SK-N-SH (cell line): ENCODE measurements at regions not wholly inside any gene's neighbourhood (a gene's known extent, or its start where the extent isn't known, plus 50 kb on each side); places are given as distances from the start of the nearest gene placed in this dataset.

Source experiments
- CTCF ChIA-PET: fragments of 300-600, 350-600 bp; formaldehyde crosslinking; extraction: SDS; loops from one replicate; lab custom pipeline; 2021; lab: Yijun Ruan, JAX
- POLR2A ChIA-PET: fragments of 350-600 bp; sonication (Branson Sonifier 250); formaldehyde crosslinking; extraction: SDS; loops from one replicate; lab custom pipeline; 2020; ENCODE audit warnings: antibody characterized with exemption, inconsistent platforms; lab: Yijun Ruan, JAX
- DNase-seq: peaks from one replicate; pipeline ENCODE4 v3.0.0; 2012
- H2AFZ ChIP-seq: fragments of 200-600 bp; sonication (generic); 2 replicates; pipeline ENCODE4 v1.8.1; 2016; ENCODE audit warnings: antibody characterized with exemption, mild to moderate bottlenecking, low read depth
- H3F3A ChIP-seq: fragments of 200-600 bp; sonication (generic); replicated peaks from 2 replicates; pipeline ENCODE3; 2016; ENCODE audit warnings: antibody characterized with exemption, mild to moderate bottlenecking; ENCODE audit not compliant: insufficient read depth
- H3K27ac ChIP-seq, 2 experiments: fragments of 200-500 bp in 1 of 2; fragments of 200-600 bp in 1 of 2; sonication (Bioruptor generic) in 1 of 2; sonication (generic), shearing (Covaris generic) in 1 of 2; 2 replicates each; pipeline versions ENCODE4 v1.5.1 to v1.6.1; 2014 to 2016; ENCODE audit warnings: low read depth in 2 of 2, inconsistent platforms in 1 of 2, low read length in 1 of 2, mild to moderate bottlenecking in 1 of 2, mixed read lengths in 1 of 2
- H3K27me3 ChIP-seq: fragments of 200-600 bp; sonication (generic), shearing (Covaris generic); 2 replicates; pipeline ENCODE4 v1.6.1; 2016; ENCODE audit warnings: mixed run types; ENCODE audit not compliant: insufficient read depth
- H3K36me3 ChIP-seq, 2 experiments: fragments of 200-500 bp in 1 of 2; fragments of 200-600 bp in 1 of 2; sonication (Bioruptor generic) in 1 of 2; sonication (generic) in 1 of 2; replicated peaks in 1 of 2; 2 replicates each; pipeline versions ENCODE3 to v1.5.1; 2014 to 2016; ENCODE audit warnings: low read length in 1 of 2, mild to moderate bottlenecking in 1 of 2; ENCODE audit not compliant: insufficient read depth in 2 of 2, control insufficient read depth in 1 of 2
- H3K4me1 ChIP-seq, 2 experiments: fragments of 200-500 bp in 1 of 2; fragments of 200-600 bp in 1 of 2; sonication (Bioruptor generic) in 1 of 2; sonication (generic), shearing (Covaris generic) in 1 of 2; 2 replicates each; pipeline versions ENCODE4 v1.5.1 to v1.6.1; 2014 to 2016; ENCODE audit warnings: low read depth in 1 of 2, low read length in 1 of 2, mixed run types in 1 of 2; ENCODE audit not compliant: insufficient read depth in 2 of 2, control insufficient read depth in 1 of 2
- H3K4me2 ChIP-seq: fragments of 200-600 bp; sonication (generic), shearing (Covaris generic); 2 replicates; pipeline ENCODE4 v1.6.1; 2017; ENCODE audit warnings: mixed run types
- H3K4me3 ChIP-seq, 2 experiments: fragments of 200-500 bp in 1 of 2; fragments of 200-600 bp in 1 of 2; sonication (Bioruptor generic) in 1 of 2; sonication (generic), shearing (Covaris generic) in 1 of 2; 2 replicates each; pipeline versions ENCODE4 v1.5.1 to v1.8.1; 2014 to 2016; ENCODE audit warnings: low read depth in 2 of 2, inconsistent platforms in 1 of 2, low read length in 1 of 2, mild to moderate bottlenecking in 1 of 2, mixed read lengths in 1 of 2, moderate library complexity in 1 of 2
- H3K79me2 ChIP-seq: fragments of 200-600 bp; sonication (generic); 2 replicates; pipeline ENCODE4 v1.8.1; 2017; ENCODE audit warnings: mild to moderate bottlenecking; ENCODE audit not compliant: insufficient read depth
- H3K9ac ChIP-seq: fragments of 200-600 bp; sonication (generic); 2 replicates; pipeline ENCODE4 v1.6.1; 2017; ENCODE audit warnings: mixed run types
- H3K9me2 ChIP-seq: fragments of 200-600 bp; sonication (generic); 2 replicates; pipeline ENCODE4 v1.6.1; 2017; ENCODE audit warnings: mixed run types
- H3K9me3 ChIP-seq: fragments of 200-600 bp; sonication (generic); 2 replicates; pipeline ENCODE4 v1.6.1; 2017; ENCODE audit warnings: mixed run types, mild to moderate bottlenecking, moderate library complexity
- H4K20me1 ChIP-seq: fragments of 200-600 bp; sonication (generic); 2 replicates; pipeline ENCODE4 v1.6.1; 2017; ENCODE audit warnings: mild to moderate bottlenecking, mixed run types; ENCODE audit not compliant: insufficient read depth
- CTCF ChIP-seq: fragments of 200-600 bp; sonication (generic); IDR thresholded peaks from 2 replicates; pipeline ENCODE4 v1.6.1; 2017; ENCODE audit warnings: antibody characterized with exemption, mild to moderate bottlenecking, moderate library complexity
- ELF1 ChIP-seq: IDR thresholded peaks from 2 replicates; pipeline ENCODE4 v1.4.0; 2012
- FOSL2 ChIP-seq: IDR thresholded peaks from 2 replicates; pipeline ENCODE4 v1.4.0; 2012; ENCODE audit warnings: low read depth, mild to moderate bottlenecking, moderate library complexity, borderline replicate concordance
- FOXJ3 ChIP-seq: sonication (generic); formaldehyde crosslinking; IDR thresholded peaks from 2 replicates; pipeline ENCODE4 v1.5.1; 2020; ENCODE audit warnings: mild to moderate bottlenecking, missing genetic modification reagents
- FOXM1 ChIP-seq: IDR thresholded peaks from 2 replicates; pipeline ENCODE4 v1.4.0; 2012; ENCODE audit warnings: low read depth, mild to moderate bottlenecking
- GATA2 ChIP-seq: sonication (generic); formaldehyde crosslinking; IDR thresholded peaks from 2 replicates; pipeline ENCODE4 v1.5.0; 2020; ENCODE audit warnings: mild to moderate bottlenecking, missing genetic modification reagents
- IRF3 ChIP-seq: fragments of 150-350 bp; IDR thresholded peaks from 2 replicates; pipeline ENCODE4 v1.6.1; 2016; ENCODE audit warnings: mild to moderate bottlenecking, low read depth, low read length
- JUND ChIP-seq: IDR thresholded peaks from 2 replicates; pipeline ENCODE4 v1.4.0; 2012
- MAX ChIP-seq: IDR thresholded peaks from 2 replicates; pipeline ENCODE4 v1.4.0; 2012; ENCODE audit warnings: low read depth
- MEF2A ChIP-seq: IDR thresholded peaks from 2 replicates; pipeline ENCODE4 v1.4.0; 2012; ENCODE audit warnings: low read depth, borderline replicate concordance
- NFIC ChIP-seq: IDR thresholded peaks from 2 replicates; pipeline ENCODE4 v1.4.0; 2012; ENCODE audit warnings: borderline replicate concordance
- NRF1 ChIP-seq: IDR thresholded peaks from 2 replicates; pipeline ENCODE4 v1.6.1; 2012; ENCODE audit warnings: low read depth, mild to moderate bottlenecking, low read length
- RAD21 ChIP-seq: IDR thresholded peaks from 2 replicates; pipeline ENCODE4 v1.6.1; 2012; ENCODE audit warnings: mild to moderate bottlenecking, low read length
- RCOR1 ChIP-seq: fragments of 150-350 bp; IDR thresholded peaks from 2 replicates; pipeline ENCODE4 v1.6.1; 2017; ENCODE audit warnings: antibody characterized with exemption, low read length
- REST ChIP-seq: IDR thresholded peaks from 2 replicates; pipeline ENCODE4 v1.6.1; 2012; ENCODE audit warnings: mild to moderate bottlenecking, low read depth, low read length, moderate library complexity
- RFX5 ChIP-seq: IDR thresholded peaks from 2 replicates; pipeline ENCODE4 v1.6.1; 2012; ENCODE audit warnings: mild to moderate bottlenecking, improper control_type of control experiment, low read length
- RXRA ChIP-seq: IDR thresholded peaks from 2 replicates; pipeline ENCODE4 v1.4.0; 2012; ENCODE audit warnings: low read depth, mild to moderate bottlenecking, borderline replicate concordance
- TAF1 ChIP-seq: IDR thresholded peaks from 2 replicates; pipeline ENCODE4 v1.6.1; 2012; ENCODE audit warnings: low read depth, mild to moderate bottlenecking, low read length, moderate library complexity, borderline replicate concordance
- TCF12 ChIP-seq: IDR thresholded peaks from 2 replicates; pipeline ENCODE4 v1.4.0; 2012
- YY1 ChIP-seq: IDR thresholded peaks from 2 replicates; pipeline ENCODE4 v1.4.0; 2012; ENCODE audit warnings: low read depth, mild to moderate bottlenecking
- ZBTB33 ChIP-seq: IDR thresholded peaks from 2 replicates; pipeline ENCODE4 v1.4.0; 2012; ENCODE audit warnings: low read depth, borderline replicate concordance
- WGBS: methylation state at CpG from one replicate; pipeline ENCODE4 v1.1.6; 2017; ENCODE audit warnings: low lambda C conversion rate; 5-methylcytosine and 5-hydroxymethylcytosine counted together

GRCh38 chr6:12458558-12458957, 168.4 kb downstream of the EDN1 start:
- no peaks in the 10 kb centered on the region for H3K27me3 ChIP-seq
- H3K4me1 ChIP-seq, result no peaks in the 10 kb centered on the region
- no peak for TF ChIP-seq ELF1
- no peak for TF ChIP-seq RAD21
- no peak for TF ChIP-seq YY1
- no peak for TF ChIP-seq CTCF
- TF ChIP-seq ZBTB33, result no peak
- TF ChIP-seq MEF2A, result no peak
- no peak for TF ChIP-seq IRF3
- TF ChIP-seq RXRA, result no peak
- no peak for TF ChIP-seq TCF12
- ChIA-PET CTCF (no interaction called here), POLR2A (no interaction called here)
- WGBS, result 56% methylated on average over 5 of the region's 5 CpGs
- H3F3A ChIP-seq, result no peaks in the 10 kb centered on the region
- no peak overlapping the region for H3K27ac ChIP-seq
- no peak overlapping the region for H3K4me3 ChIP-seq
- no peaks in the 10 kb centered on the region for H3K79me2 ChIP-seq
- H3K36me3 ChIP-seq, result no peaks in the 10 kb centered on the region
- H3K4me2 ChIP-seq, result no peak overlapping the region
- H3K9me3 ChIP-seq, result no peaks in the 10 kb centered on the region
- DNase-seq, result no peak
- H2AFZ ChIP-seq, result no peak overlapping the region
- H3K9ac ChIP-seq, result no peak overlapping the region
- no peaks in the 10 kb centered on the region for H3K9me2 ChIP-seq
- no peaks in the 10 kb centered on the region for H4K20me1 ChIP-seq

- Histone ChIP-seq H2AFZ (no peak overlapping the region), H3K4me2 (no peak overlapping the region), H3K9ac (no peak overlapping the region), H3K9me3 (no peaks in the 10 kb centered on the region), H3K9me2 (no peaks in the 10 kb centered on the region), H3K4me1 (no peaks in the 10 kb centered on the region), H4K20me1 (no peaks in the 10 kb centered on the region), H3F3A (no peaks in the 10 kb centered on the region), H3K27me3 (no peaks in the 10 kb centered on the region), H3K4me3 (no peak overlapping the region), H3K36me3 (no peaks in the 10 kb centered on the region), H3K79me2 (no peaks in the 10 kb centered on the region), H3K27ac (no peak overlapping the region)
- ChIA-PET POLR2A (no interaction called here), CTCF (no interaction called here)
- WGBS, result 64% methylated on average over 7 of the region's 7 CpGs
- no peak for DNase-seq
- TF ChIP-seq RXRA (no peak), RCOR1 (no peak), NRF1 (no peak), ELF1 (no peak), MAX (no peak), FOSL2 (no peak), NFIC (no peak), REST (no peak), GATA2 (CRISPR knock-in tag) (no peak), TAF1 (no peak), FOXJ3 (no peak), MEF2A (no peak), FOXM1 (no peak), JUND (no peak), RFX5 (no peak)
Observed at GRCh38 chr6:12459945-12460661, 169.9 kb downstream of the EDN1 start.
